ENCODE measurements at regions not wholly inside any gene's neighbourhood (a gene's known extent, or its start where the extent isn't known, plus 50 kb on each side); places are given as distances from the start of the nearest gene placed in this dataset.

DNA sequence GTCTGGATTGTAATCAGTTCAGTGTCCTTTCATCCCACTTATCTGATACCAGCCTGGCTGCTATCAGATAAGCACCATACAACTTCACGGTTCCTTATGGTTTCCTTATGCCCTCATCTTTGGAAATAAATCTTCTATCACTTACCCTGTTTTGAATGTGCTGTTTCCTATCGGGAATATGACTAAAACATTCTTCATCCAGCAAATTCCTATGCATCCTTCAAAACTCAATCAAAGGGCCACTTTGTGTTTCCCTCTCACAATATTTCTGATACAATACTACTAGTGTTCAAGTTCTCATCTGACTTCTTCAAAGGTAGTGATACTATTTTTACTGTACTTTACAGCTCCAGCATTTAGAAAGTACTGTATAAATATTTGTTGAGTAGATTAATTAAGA, 513.2 kb downstream of the OMA1 start:
- H3F3A ChIP-seq (ENCODE audit: insufficient read depth): no peaks in the 10 kb centered on the region
- H3K9me3 ChIP-seq (ENCODE audit: low read depth): no peaks in the 10 kb centered on the region
- H3K27ac ChIP-seq: no peak overlapping the region
- no peak overlapping the region for H3K4me2 ChIP-seq (ENCODE audit: unreplicated experiment)
- H3K79me2 ChIP-seq (ENCODE audit: insufficient read depth): no peaks in the 10 kb centered on the region
- H3K9ac ChIP-seq: no peak overlapping the region
- no peaks in the 10 kb centered on the region for H3K9me2 ChIP-seq (ENCODE audit: insufficient read depth)
- in situ Hi-C loops (cut with MboI): loop anchor here (25.0 kb wide), 1 partner anchor 596 kb away; no protein-coding TSS in a partner anchor
- H3K4me1 ChIP-seq (ENCODE audit: insufficient read depth): no peaks in the 10 kb centered on the region
- H3K36me3 ChIP-seq (ENCODE audit: low read depth): no peaks in the 10 kb centered on the region
- no peaks in the 10 kb centered on the region for H4K20me1 ChIP-seq (ENCODE audit: insufficient read depth)
- H3K4me3 ChIP-seq: no peak overlapping the region
- no peak overlapping the region for H2AFZ ChIP-seq
- DNase-seq: no peak
- TF ChIP-seq EZH2phosphoT487 (IDR thresholded peaks at IDR 0.05; ENCODE audit: insufficient read depth, low read depth) (no peak), EZH2 (IDR thresholded peaks at IDR 0.05; ENCODE audit: insufficient read depth, poor library complexity, severe bottlenecking) (no peak)
- WGBS, 2 experiments (ENCODE audit: low coverage in 1 of 2, low lambda C conversion rate in 2 of 2, missing lambda C conversion rate in 2 of 2): 0 to 2% methylated on average over 2 of the region's 2 CpGs
- H3K27me3 ChIP-seq (replicated peaks; ENCODE audit: insufficient read depth): 0 out of 2 replicates have a peak, but pooled peaks cover 4% of the 10 kb centered on the region

DNA sequence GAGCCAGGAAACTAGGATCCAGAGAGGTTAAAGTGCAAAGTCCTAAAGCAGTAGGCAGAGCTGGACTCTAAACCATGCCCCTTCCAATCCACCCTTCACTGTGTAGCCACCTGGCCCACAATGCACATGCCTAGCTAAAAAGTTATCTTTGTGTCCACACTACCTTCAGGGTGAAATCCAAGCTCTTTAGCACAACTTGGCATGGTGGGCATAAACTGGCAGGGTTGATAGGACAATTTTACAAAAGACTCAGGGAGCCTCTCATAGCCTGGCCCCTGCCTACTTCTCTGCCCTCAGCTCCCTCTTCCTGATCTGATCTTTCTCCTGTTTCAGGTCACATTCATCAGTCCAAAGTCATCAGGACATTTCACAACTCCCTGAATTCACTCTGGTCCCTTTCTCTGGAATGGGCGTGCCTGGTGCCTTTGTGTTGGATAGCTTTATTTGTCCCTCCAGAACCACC, 513.9 kb downstream of the OMA1 start:
- Histone ChIP-seq H3K4me1 (ENCODE audit: insufficient read depth) (no peaks in the 10 kb centered on the region), H3K4me2 (ENCODE audit: unreplicated experiment) (no peak overlapping the region), H3K27me3 (replicated peaks; ENCODE audit: insufficient read depth) (0 out of 2 replicates have a peak, but pooled peaks cover 4% of the 10 kb centered on the region), H3K9ac (no peak overlapping the region), H3K79me2 (ENCODE audit: insufficient read depth) (no peaks in the 10 kb centered on the region), H4K20me1 (ENCODE audit: insufficient read depth) (no peaks in the 10 kb centered on the region), H3K36me3 (ENCODE audit: low read depth) (no peaks in the 10 kb centered on the region), H3K9me2 (ENCODE audit: insufficient read depth) (no peaks in the 10 kb centered on the region), H3K27ac (no peak overlapping the region), H3K4me3 (no peak overlapping the region), H3F3A (ENCODE audit: insufficient read depth) (no peaks in the 10 kb centered on the region), H3K9me3 (ENCODE audit: low read depth) (no peaks in the 10 kb centered on the region), H2AFZ (no peak overlapping the region)
- no peak for TF ChIP-seq EZH2phosphoT487 (IDR thresholded peaks at IDR 0.05; ENCODE audit: insufficient read depth, low read depth)
- TF ChIP-seq EZH2 (IDR thresholded peaks at IDR 0.05; ENCODE audit: insufficient read depth, poor library complexity, severe bottlenecking): no peak
- in situ Hi-C loops (cut with MboI): loop anchor here (25.0 kb wide), 1 partner anchor 595 kb away; no protein-coding TSS in a partner anchor
- DNase-seq: no peak
- 30 to 42% methylated on average over 1 of the region's 1 CpG for WGBS, 2 experiments (ENCODE audit: low coverage in 1 of 2, low lambda C conversion rate in 2 of 2, missing lambda C conversion rate in 2 of 2)

DNA sequence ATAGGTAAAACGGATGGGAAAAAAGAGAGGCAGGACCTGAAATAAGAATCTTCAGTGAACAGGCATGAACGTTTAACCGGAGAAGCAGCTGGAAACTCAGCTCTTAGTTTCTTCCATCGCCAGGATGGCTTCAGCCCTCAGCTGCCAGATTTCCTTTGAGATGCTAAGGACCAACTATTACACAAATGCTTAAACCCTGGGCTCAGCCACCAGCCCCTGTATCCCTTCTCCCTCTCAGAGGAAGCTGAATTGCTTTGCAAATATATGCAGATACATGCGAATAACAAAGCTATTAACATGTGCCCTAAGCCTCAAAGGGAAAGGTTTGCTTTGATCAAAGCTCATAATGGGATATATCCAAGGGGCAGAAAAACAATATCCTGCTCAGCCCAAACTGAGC, 515.1 kb downstream of the OMA1 start:
- no peak for DNase-seq
- Histone ChIP-seq H2AFZ (no peak overlapping the region), H3K9me2 (ENCODE audit: insufficient read depth) (no peaks in the 10 kb centered on the region), H3K9me3 (ENCODE audit: low read depth) (no peaks in the 10 kb centered on the region), H4K20me1 (ENCODE audit: insufficient read depth) (no peaks in the 10 kb centered on the region), H3K4me2 (ENCODE audit: unreplicated experiment) (no peak overlapping the region), H3K36me3 (ENCODE audit: low read depth) (no peaks in the 10 kb centered on the region), H3K9ac (no peak overlapping the region), H3F3A (ENCODE audit: insufficient read depth) (no peaks in the 10 kb centered on the region), H3K4me3 (no peak overlapping the region), H3K4me1 (ENCODE audit: insufficient read depth) (no peaks in the 10 kb centered on the region), H3K27ac (no peak overlapping the region), H3K27me3 (replicated peaks; ENCODE audit: insufficient read depth) (0 out of 2 replicates have a peak, but pooled peaks cover 4% of the 10 kb centered on the region), H3K79me2 (ENCODE audit: insufficient read depth) (no peaks in the 10 kb centered on the region)
- in situ Hi-C loops (cut with MboI): loop anchor here (25.0 kb wide), 1 partner anchor 594 kb away; no protein-coding TSS in a partner anchor
- TF ChIP-seq EZH2phosphoT487 (IDR thresholded peaks at IDR 0.05; ENCODE audit: insufficient read depth, low read depth): no peak
- no peak for TF ChIP-seq EZH2 (IDR thresholded peaks at IDR 0.05; ENCODE audit: insufficient read depth, poor library complexity, severe bottlenecking)
- WGBS, 2 experiments (ENCODE audit: low coverage in 1 of 2, low lambda C conversion rate in 2 of 2, missing lambda C conversion rate in 2 of 2): 11 to 15% methylated on average over 5 of the region's 5 CpGs

DNA sequence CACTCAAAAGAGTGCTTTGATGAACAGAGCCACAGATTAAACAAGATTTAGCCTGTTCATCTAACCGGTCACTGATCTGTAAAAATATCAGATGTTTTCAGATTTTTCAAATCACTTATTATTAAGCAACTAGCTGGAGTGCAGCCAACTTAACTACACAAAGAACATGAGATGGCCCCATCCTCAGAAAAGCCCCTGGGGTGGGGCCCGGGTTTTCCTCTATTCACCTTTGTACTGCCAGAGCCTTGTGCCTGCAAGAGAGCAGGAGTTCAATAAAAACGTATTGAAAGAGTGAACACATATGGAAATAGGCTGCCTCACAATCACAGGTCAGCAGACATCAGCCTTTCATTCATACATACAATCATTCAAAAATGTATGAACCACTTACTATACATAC, 516.1 kb downstream of the OMA1 start:
- DNase-seq: no peak
- Histone ChIP-seq H3K27ac (no peak overlapping the region), H3K4me1 (ENCODE audit: insufficient read depth) (no peaks in the 10 kb centered on the region), H3K79me2 (ENCODE audit: insufficient read depth) (no peaks in the 10 kb centered on the region), H3F3A (ENCODE audit: insufficient read depth) (no peaks in the 10 kb centered on the region), H3K4me3 (no peak overlapping the region), H3K9ac (no peak overlapping the region), H4K20me1 (ENCODE audit: insufficient read depth) (no peaks in the 10 kb centered on the region), H3K36me3 (ENCODE audit: low read depth) (no peaks in the 10 kb centered on the region), H3K9me2 (ENCODE audit: insufficient read depth) (no peaks in the 10 kb centered on the region), H3K9me3 (ENCODE audit: low read depth) (no peaks in the 10 kb centered on the region), H3K4me2 (ENCODE audit: unreplicated experiment) (no peak overlapping the region), H2AFZ (no peak overlapping the region), H3K27me3 (replicated peaks; ENCODE audit: insufficient read depth) (no peaks in the 10 kb centered on the region)
- in situ Hi-C loops (cut with MboI): loop anchor here (25.0 kb wide), 1 partner anchor 593 kb away; no protein-coding TSS in a partner anchor
- WGBS, 2 experiments (ENCODE audit: low coverage in 1 of 2, low lambda C conversion rate in 2 of 2, missing lambda C conversion rate in 2 of 2): 17 to 19% methylated on average over 3 of the region's 3 CpGs
- TF ChIP-seq EZH2 (IDR thresholded peaks at IDR 0.05; ENCODE audit: insufficient read depth, poor library complexity, severe bottlenecking) (no peak), EZH2phosphoT487 (IDR thresholded peaks at IDR 0.05; ENCODE audit: insufficient read depth, low read depth) (no peak)
